ENCODE measurements at regions not wholly inside any gene's neighbourhood (a gene's known extent, or its start where the extent isn't known, plus 50 kb on each side); places are given as distances from the start of the nearest gene placed in this dataset.
"Not testable (repeated sequence)": the region's sequence is repeated elsewhere in the genome, so short reads cannot be mapped to it uniquely, and the experiment has no call there.

GRCh38 chr6:50899306-50899870, 80.7 kb downstream of the TFAP2B start:
- no peak for DNase-seq

GRCh38 chr6:50902260-50902659, 83.6 kb downstream of the TFAP2B start:
- DNase-seq = no peak

- no peak for DNase-seq
Measured at GRCh38 chr6:50905297-50905696, 86.6 kb downstream of the TFAP2B start.

GRCh38 chr6:50907565-50907964, 88.9 kb downstream of the TFAP2B start:
- no peak for DNase-seq

- DNase-seq = no peak
Measured at GRCh38 chr6:50913105-50913770, 94.6 kb downstream of the TFAP2B start.

- DNase-seq = not testable (repeated sequence)
Measured at GRCh38 chr6:50921378-50921777, 102.7 kb downstream of the TFAP2B start.

GRCh38 chr6:50921968-50922367, 103.3 kb downstream of the TFAP2B start:
- no peak for DNase-seq

- no peak for DNase-seq
Measured at GRCh38 chr6:50922579-50923525, 104.2 kb downstream of the TFAP2B start.

GRCh38 chr6:50924758-50925157, 106.1 kb downstream of the TFAP2B start:
- no peak for DNase-seq

- DNase-seq = no peak
Measured at GRCh38 chr6:50925548-50925947, 106.9 kb downstream of the TFAP2B start.

GRCh38 chr6:50925981-50926380, 107.3 kb downstream of the TFAP2B start:
- no peak for DNase-seq

- DNase-seq = no peak
Measured at GRCh38 chr6:50927800-50928199, 109.1 kb downstream of the TFAP2B start.

GRCh38 chr6:50929323-50929722, 110.7 kb downstream of the TFAP2B start:
- DNase-seq = no peak

GRCh38 chr6:50935442-50935841, 116.8 kb downstream of the TFAP2B start:
- no peak for DNase-seq

GRCh38 chr6:50936277-50936681, 117.6 kb downstream of the TFAP2B start:
- DNase-seq = no peak

- DNase-seq = no peak
Measured at GRCh38 chr6:50939931-50940330, 121.3 kb downstream of the TFAP2B start.

- no peak for DNase-seq
Measured at GRCh38 chr6:50945789-50946188, 127.1 kb downstream of the TFAP2B start.

- peak; percentile 49 for DNase-seq
Measured at GRCh38 chr6:50952092-50952907, 133.6 kb downstream of the TFAP2B start.

- DNase-seq = no peak
Measured at GRCh38 chr6:50956014-50956413, 137.3 kb downstream of the TFAP2B start.

- no peak for DNase-seq
Measured at GRCh38 chr6:50958148-50958697, 139.6 kb downstream of the TFAP2B start.

GRCh38 chr6:50959081-50959641, 140.5 kb downstream of the TFAP2B start:
- DNase-seq = no peak

GRCh38 chr6:50961611-50962010, 142.9 kb downstream of the TFAP2B start:
- DNase-seq = no peak

All from NCI-H187 treated with DMSO at 0.1 percent for 48 hours (cell line).